ENCODE measurements at regions not wholly inside any gene's neighbourhood (a gene's known extent, or its start where the extent isn't known, plus 50 kb on each side); places are given as distances from the start of the nearest gene placed in this dataset.

DNA sequence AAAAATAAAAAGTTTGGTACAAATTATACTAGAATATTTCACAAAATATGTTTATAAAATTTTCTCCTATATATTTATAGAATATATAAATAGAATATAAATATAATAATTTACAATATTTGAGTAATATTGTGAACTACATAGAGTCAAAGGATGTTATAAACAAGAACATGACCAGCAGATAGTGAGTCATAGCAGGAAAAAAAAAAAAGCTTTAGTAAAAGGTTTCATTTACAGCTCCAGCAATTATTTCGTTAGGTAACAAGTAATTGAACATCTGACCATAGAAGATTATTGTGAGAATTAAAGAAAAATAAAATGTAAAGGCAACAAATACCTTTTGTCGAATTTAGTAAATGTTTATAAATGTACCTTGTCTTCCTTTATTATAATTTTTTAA is 864.1 kb downstream of the PCDH17 start:
- no peak for TF ChIP-seq POLR2A (IDR thresholded peaks at IDR 0.05)
- TF ChIP-seq, protein P1, sequence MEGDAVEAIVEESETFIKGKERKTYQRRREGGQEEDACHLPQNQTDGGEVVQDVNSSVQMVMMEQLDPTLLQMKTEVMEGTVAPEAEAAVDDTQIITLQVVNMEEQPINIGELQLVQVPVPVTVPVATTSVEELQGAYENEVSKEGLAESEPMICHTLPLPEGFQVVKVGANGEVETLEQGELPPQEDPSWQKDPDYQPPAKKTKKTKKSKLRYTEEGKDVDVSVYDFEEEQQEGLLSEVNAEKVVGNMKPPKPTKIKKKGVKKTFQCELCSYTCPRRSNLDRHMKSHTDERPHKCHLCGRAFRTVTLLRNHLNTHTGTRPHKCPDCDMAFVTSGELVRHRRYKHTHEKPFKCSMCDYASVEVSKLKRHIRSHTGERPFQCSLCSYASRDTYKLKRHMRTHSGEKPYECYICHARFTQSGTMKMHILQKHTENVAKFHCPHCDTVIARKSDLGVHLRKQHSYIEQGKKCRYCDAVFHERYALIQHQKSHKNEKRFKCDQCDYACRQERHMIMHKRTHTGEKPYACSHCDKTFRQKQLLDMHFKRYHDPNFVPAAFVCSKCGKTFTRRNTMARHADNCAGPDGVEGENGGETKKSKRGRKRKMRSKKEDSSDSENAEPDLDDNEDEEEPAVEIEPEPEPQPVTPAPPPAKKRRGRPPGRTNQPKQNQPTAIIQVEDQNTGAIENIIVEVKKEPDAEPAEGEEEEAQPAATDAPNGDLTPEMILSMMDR (IDR thresholded peaks at IDR 0.05) = no peak
